CD4-positive, alpha-beta T cell treated with Interleukin-4 for 1 hour (primary cell): ENCODE measurements at regions not wholly inside any gene's neighbourhood (a gene's known extent, or its start where the extent isn't known, plus 50 kb on each side); places are given as distances from the start of the nearest gene placed in this dataset.
"Not testable (repeated sequence)": the region's sequence is repeated elsewhere in the genome, so short reads cannot be mapped to it uniquely, and the experiment has no call there.

ENCODE experiments used
- DNase-seq, 2 donors: peaks; one replicate each; pipeline ENCODE4 v3.0.0-alpha.2; 2020 to 2022

GRCh38 chr4:10889819-10890218 is 205.3 kb upstream of the CLNK start:
- DNase-seq: no peak

GRCh38 chr4:10879411-10880110 is 195.0 kb upstream of the CLNK start:
- DNase-seq: no peak

DNA sequence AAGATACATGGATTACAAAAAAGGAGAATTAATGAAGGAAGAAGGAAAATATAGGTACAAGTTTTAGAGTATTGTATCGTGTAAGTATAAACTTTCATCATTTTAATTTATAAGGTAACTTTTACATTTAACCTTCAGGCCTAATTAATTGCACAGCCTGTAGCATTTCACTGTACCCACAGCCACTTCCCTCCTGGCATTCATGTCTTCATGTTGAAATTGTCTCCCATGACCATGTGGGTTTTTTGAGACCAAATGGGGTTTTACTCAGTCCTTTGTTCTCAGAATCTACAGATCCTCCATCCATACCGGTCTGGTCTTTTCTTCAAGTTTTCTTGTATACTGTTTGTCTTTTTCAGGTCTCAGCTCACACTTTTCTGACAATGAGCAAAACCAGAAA is 194.3 kb upstream of the CLNK start:
- no peak for DNase-seq

DNA sequence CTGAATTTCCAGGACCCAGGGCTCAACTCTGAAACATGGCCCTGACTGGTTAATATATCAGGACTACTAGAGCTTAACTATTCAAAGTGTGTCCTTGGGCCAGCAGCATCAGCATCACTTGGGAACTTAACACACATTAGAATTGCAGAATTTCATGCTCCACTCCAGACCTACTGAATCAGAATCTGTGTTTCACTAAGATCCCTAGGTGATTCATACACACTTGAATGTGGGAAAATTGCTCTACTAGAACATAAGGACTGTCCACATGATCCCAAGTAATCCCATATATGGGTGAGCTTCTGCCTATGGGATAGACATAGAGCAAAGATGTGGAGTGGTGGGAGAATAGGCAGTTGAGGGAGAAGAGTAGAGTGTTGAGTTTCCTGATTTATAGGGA is 192.5 kb upstream of the CLNK start:
- no peak for DNase-seq

- DNase-seq: no peak
These were observed 190.7 kb upstream of the CLNK start for GRCh38 chr4:10875144-10875799.

DNA sequence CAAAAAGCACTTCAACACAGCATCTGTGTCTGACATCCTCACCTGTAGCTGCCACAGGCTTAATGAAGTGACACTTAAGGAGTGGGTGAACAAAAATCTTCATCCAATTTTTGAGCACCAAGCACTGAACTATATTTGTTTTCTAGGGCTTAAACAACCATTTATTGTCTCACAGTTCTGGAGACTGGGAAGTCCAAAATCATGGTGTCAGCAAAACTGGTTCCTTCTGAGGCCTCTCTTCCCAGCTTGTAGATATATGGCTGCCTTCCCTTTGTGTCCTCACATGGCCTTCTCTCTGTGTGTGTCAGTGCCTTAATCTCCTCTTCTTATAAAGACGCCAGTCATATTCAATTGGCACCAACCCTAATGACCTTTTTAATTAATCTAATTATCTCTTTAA is 189.2 kb upstream of the CLNK start:
- DNase-seq: no peak

DNA sequence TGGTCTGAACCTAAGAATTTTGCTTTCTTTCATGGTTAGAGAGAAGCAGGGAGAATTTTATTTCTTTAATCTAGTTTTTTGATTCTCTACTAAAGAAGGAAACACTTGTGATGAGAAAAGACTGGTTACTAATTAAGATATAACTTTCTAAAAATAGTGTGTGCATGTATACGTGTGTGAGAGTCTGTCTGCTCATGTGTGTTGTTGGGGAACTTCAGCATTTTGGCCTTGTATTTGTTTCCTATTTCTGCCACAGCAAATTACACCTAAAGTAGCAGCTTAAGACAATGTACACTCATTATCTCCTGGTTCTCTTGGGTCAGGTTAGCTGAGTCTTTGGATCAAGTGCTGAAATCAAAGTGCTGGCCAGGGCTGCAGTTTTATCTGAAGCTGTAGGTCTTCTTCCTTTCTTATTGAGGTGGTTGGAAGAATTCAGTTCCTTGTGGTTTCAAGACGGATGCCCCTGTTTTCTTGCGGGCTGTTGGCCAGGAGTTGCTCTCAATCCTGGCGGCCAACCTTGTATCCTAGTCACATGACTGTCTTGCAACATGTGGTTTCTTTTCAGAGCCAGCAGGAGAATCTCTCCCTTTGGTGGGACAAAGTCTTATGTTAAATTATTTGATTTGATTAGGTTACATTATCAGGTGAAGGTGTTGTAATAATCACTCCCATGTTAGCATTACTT is 188.4 kb upstream of the CLNK start:
- DNase-seq: no peak

DNA sequence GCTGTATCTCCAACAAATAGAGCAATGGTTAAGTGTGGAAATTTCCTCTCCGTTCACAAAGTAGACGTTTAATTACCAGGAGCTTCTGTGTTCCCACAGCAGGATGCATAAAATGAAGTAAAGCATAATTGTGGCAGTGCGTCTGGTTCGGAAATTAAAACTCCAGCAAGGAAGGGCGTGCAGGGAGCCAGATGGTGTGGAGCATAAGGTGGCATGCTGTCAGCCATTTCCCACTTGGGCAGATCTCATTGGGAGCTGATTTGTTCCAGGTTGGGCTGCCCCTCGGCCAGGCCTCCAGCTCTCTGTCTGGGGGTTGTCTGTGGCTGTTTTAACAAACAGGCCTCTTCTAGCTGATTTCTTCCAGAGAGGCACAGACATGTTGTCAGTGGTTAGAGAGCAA is 182.1 kb upstream of the CLNK start:
- DNase-seq: no peak

DNA sequence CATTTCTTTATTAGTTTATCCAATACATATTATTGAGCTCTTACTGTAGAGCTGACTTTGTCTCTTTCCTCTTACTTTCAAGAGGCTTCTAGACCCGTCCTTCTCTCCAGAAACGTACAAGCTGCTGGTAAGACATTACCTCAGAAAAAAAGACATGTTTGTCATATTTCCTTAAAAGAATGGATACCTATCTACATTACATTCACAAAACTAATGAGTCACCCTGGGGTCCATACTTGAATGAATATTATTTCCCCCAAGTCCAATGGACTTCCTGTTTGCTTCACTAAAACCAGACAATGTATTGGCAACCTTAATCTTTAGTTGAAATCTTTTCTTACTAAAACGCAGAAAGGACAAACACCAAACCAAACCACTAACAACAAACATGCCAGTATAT is 176.5 kb upstream of the CLNK start:
- no peak for DNase-seq

DNA sequence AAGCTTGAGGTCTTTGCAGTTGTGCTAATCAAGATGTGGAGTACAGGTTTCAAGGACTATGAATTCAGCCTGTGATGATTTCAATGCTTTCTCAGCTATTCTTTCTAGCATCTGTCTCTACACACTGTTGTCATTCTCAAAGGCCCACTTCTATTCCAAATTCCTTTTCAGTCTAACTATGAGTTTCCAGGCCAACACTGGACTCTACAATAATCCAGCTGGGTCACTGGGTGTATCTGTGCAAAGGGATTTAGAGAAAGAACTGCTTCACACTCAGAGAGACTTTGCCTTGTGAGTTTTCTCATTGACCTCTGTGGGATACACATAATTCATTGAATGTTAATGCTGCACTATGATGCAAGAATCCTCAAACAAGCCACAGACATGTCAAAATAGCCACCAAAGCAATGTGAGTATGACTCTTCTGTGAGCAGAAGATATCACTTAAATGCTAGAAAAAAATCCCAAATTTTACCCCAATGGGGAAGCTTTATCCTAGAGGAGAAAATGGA is 171.8 kb upstream of the CLNK start:
- no peak for DNase-seq

DNA sequence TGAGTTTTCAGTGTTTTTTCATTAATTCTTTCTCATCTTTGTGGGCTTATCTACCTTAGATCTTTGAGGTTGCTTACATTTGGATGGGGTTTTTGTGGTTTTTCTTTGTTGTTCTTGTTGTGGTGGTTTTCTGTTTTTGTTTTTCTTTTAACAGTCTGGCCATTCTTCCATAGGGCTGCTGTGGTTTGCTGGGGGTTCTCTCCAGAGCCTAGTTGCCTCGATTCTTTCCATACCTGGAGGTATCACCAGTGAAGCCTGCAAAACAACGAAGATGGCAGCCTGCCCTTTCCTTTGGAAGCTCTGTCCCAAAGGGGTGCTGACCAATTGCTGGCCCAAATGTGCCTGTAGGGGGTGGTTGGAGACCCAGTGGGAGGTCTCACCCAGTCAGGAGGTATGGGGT is 168.6 kb upstream of the CLNK start:
- no peak for DNase-seq

- DNase-seq: no peak
These were observed 157.1 kb upstream of the CLNK start for GRCh38 chr4:10841697-10842096.

GRCh38 chr4:10837151-10837550 is 152.6 kb upstream of the CLNK start:
- no peak for DNase-seq

- no peak for DNase-seq
These were observed 148.4 kb upstream of the CLNK start for GRCh38 chr4:10832806-10833628.

- DNase-seq: no peak
These were observed 147.3 kb upstream of the CLNK start for GRCh38 chr4:10831727-10832408.

- not testable (repeated sequence) for DNase-seq
These were observed 144.5 kb upstream of the CLNK start for GRCh38 chr4:10828918-10829538.

GRCh38 chr4:10821826-10822225 is 137.3 kb upstream of the CLNK start:
- no peak for DNase-seq

DNA sequence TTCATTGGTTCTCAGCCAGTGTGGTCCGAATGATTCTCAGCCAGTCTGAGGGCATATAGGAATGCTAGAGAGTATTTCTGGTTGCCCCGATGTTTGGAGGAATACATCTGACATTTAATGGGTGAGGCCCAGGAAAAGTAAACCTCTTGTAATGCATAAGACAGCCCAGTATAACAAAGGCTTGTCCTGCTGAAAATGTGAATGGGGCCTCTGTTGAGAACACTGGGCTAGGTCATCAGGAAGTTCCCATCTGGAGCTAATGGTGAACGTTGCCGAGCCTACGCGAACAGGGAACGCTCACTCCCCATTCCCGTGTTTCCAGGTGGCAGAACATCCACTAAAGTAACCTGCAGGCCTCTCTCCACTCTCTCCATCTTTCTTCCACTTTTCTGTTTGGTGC is 132.0 kb upstream of the CLNK start:
- DNase-seq: no peak

DNA sequence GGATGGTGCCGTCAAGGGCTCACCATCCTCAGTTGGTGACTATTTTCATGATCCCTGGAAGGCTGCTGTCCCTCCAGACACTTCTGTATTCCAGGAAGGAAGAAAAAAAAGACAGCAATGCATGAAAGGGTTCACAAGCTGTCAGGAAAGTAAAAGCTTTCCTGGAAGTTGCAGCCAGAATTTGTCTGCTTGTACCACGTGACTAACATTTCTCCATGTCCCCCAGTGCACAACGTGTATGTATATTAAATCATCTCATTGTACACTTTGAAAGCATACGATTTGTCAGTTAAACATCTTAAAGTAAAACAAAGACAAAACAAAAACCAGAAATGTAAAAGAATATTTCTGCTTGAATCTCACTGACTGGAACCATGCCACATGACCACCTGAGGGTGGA is 127.4 kb upstream of the CLNK start:
- DNase-seq: no peak

DNA sequence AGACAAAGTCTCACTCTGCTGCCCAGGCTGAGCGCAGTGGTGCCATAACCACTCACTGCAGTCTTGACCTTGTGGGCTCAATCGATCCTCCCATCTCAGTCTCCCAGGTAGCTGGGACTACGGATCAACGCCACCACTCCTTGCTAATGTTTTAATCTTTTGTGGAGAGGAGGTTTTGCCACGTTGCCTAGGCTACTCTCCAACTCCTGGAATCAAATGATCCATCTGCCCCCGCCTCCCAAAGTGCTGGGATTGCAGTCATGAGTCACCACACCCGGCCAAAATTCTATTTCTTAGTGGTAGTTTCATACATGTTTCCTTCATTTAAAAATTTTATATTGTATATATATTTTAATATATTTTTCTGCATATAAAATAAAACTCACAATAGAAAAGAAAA is 125.8 kb upstream of the CLNK start:
- no peak for DNase-seq

DNA sequence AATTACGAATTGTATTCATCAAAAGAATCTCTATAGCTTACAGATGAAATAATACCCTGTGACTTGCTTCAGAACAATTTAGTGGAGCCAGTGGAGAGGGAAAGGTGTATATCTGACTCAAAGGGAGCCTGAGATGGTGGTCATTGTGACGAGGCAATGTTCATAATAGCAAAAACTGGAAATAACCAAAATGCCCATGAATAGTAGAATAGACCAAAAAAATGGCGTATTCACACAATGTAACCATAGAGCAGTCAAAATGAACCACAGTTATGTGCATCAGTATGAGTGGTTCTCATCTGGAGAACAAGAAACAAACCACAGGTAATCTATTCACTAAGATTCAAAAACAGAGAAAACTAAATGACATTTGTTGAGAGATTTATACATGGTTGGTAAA is 125.3 kb upstream of the CLNK start:
- no peak for DNase-seq

DNA sequence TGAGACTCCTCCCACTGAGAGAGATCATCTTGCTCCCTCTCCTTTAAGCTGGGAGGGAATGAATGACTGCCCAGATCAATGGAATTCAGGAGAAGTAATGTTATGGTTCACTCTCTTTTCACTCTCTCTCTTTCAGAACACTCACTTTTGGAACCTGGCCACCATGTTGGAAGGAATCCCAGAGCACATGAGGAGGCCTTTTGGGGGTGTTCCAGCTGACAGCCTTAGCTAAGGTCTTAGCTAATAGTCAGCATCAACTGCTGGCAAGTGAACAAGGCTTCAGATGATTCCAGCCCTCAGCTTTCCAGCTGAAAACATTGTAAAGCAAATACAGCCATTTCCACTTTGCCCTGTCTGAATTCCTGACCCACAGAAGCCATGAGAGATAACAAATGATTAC is 124.0 kb upstream of the CLNK start:
- DNase-seq: no peak
